Panc1 (cell line): ENCODE measurements at regions not wholly inside any gene's neighbourhood (a gene's known extent, or its start where the extent isn't known, plus 50 kb on each side); places are given as distances from the start of the nearest gene placed in this dataset.

Source experiments
- ATAC-seq: fragments of 200-7000 bp; cut with Tn5 transposase; 2 replicates; pipeline ENCODE4 v1.9.1; 2020; ENCODE audit warnings: mild to moderate bottlenecking, moderate library complexity
- BruUV-seq: library from RNA; stranded (reverse); fragments of 400-500 nt; replicated peaks from 2 replicates; lab custom pipeline; 2021; lab: Mats Ljungman, UMichigan
- CTCF ChIA-PET: fragments of 300-600 bp; sonication (Branson Sonifier 250); formaldehyde crosslinking; loops from one replicate; lab custom pipeline; 2022; ENCODE audit warnings: antibody characterized with exemption; lab: Charles Lee
- POLR2A ChIA-PET: fragments of 300-600 bp; sonication (Branson Sonifier 250); formaldehyde crosslinking; loops from one replicate; lab custom pipeline; 2022; ENCODE audit warnings: antibody characterized with exemption; lab: Charles Lee
- DNase-seq: peaks from one replicate; pipeline ENCODE4 v3.0.0-alpha.2; 2010; ENCODE audit warnings: low read depth, low spot score
- H3K27ac ChIP-seq: 2 replicates; pipeline ENCODE4 v1.5.1; 2011; ENCODE audit warnings: mild to moderate bottlenecking, low read length, inconsistent platforms
- H3K27me3 ChIP-seq: fragments of 200-500 bp; sonication (Bioruptor generic); 2 replicates; pipeline ENCODE4 v1.6.0; 2014; ENCODE audit warnings: low read length, inconsistent platforms; ENCODE audit not compliant: control insufficient read depth, insufficient read depth
- H3K36me3 ChIP-seq: fragments of 200-500 bp; sonication (Bioruptor generic); 2 replicates; pipeline ENCODE4 v1.5.1; 2014; ENCODE audit warnings: inconsistent platforms, mild to moderate bottlenecking, low read length, moderate library complexity; ENCODE audit not compliant: control insufficient read depth, insufficient read depth
- H3K4me1 ChIP-seq: 2 replicates; pipeline ENCODE4 v1.5.1; 2011; ENCODE audit warnings: inconsistent platforms, mild to moderate bottlenecking, low read length, moderate library complexity; ENCODE audit not compliant: control insufficient read depth, insufficient read depth
- H3K4me3 ChIP-seq, 2 experiments: 2 replicates each; pipeline ENCODE4 v1.5.1; 2011 to 2012; ENCODE audit warnings: low read depth in 2 of 2, low read length in 2 of 2, mild to moderate bottlenecking in 2 of 2, inconsistent platforms in 1 of 2, moderate library complexity in 1 of 2
- H3K9me3 ChIP-seq: fragments of 200-500 bp; sonication (Bioruptor generic); 2 replicates; pipeline ENCODE4 v1.5.1; 2014; ENCODE audit warnings: low read depth, mild to moderate bottlenecking, inconsistent platforms, low read length, moderate library complexity; ENCODE audit not compliant: control insufficient read depth, insufficient read depth
- CTCF ChIP-seq: fragments of 450-650 bp; IDR thresholded peaks from 2 replicates; pipeline ENCODE4 v1.5.1; 2017; ENCODE audit warnings: mild to moderate bottlenecking
- POLR2AphosphoS5 ChIP-seq: IDR thresholded peaks from 2 replicates; pipeline ENCODE4 v1.6.1; 2012; ENCODE audit warnings: mild to moderate bottlenecking, low read depth, low read length, moderate library complexity
- SIN3A ChIP-seq: IDR thresholded peaks from 2 replicates; pipeline ENCODE4 v1.6.1; 2012; ENCODE audit warnings: low read depth, mild to moderate bottlenecking, low read length, moderate library complexity, borderline replicate concordance; ENCODE audit not compliant: insufficient read depth
- TCF7L2 ChIP-seq: IDR thresholded peaks from 2 replicates; pipeline ENCODE4 v1.6.1; 2011; ENCODE audit warnings: mild to moderate bottlenecking, low read depth, low read length, inconsistent platforms
- in situ Hi-C: cut with HindIII; loops from 2 replicates; pipeline ENCODE4 v1.10.0; 2016; ENCODE audit warnings: low sequenced_read_pairs, low pct_unique_long_range_greater_than_20kb
- intact Hi-C: fragments of 100-400 bp; cut with micrococcal nuclease; formaldehyde crosslinking; loops from one replicate; pipeline ENCODE4 v1.10.0; 2022; ENCODE audit not compliant: unreplicated experiment
- TF ChIP-seq, protein P1 (sequence below), 2 experiments: IDR thresholded peaks; 2 replicates each; pipeline ENCODE4 v1.6.1; 2011 to 2012; ENCODE audit warnings: low read depth in 2 of 2, control low read depth in 1 of 2, low read length in 1 of 2, mild to moderate bottlenecking in 1 of 2, moderate library complexity in 1 of 2; ENCODE audit not compliant: insufficient read depth in 1 of 2

DNA sequence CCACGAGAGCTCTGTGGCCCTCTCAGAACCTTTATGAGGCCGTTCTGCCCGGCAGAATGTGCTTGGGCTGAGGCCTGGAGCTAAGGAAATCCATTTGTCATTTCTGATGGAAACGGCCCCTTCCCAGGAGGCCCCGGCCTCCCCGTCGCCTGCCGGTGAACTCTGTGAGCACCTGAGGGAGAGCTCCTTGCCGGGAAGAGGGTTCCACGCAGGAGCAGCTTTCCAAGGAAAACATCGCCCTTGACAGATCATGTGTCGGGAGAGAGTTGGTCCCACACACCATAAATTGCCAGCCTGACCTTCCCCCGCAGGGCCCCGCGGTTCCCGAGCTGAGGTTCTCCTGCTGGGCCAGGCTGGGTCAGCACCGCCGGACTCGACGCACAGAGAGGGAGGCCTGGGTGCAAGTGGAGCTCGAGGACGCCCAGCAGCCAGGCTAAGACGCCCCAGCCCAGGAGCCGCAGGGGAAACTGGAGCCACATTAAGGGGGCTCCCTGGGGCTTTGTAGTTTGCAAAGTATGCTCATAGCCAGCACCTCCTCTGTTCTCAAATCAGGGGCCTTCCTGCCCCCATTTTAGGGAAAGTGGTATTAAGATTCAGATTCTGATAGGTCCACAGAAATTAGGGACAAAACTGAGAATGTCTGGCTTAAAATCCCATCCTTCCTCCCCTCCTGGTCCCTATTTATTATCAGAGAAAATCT lies 239.5 kb downstream of the FOXD2 start:
- POLR2A ChIA-PET, result no interaction called here
- no peak for ATAC-seq

GRCh38 chr1:47678464-47678980 lies 240.7 kb downstream of the FOXD2 start:
- ChIA-PET POLR2A (no interaction called here), CTCF (no interaction called here)
- in situ Hi-C loops (no loop called here), intact Hi-C loops (no loop called here)
- no TSS peak for BruUV-seq
- Histone ChIP-seq H3K27ac (no peak overlapping the region), H3K36me3 (no peaks in the 10 kb centered on the region), H3K4me3 (no peak overlapping the region), H3K27me3 (no peaks in the 10 kb centered on the region; the same call in 1 of the 2 replicates), H3K9me3 (peaks cover 2% of the 10 kb centered on the region; the same call in 1 of the 2 replicates), H3K4me1 (peaks cover under 1% of the 10 kb centered on the region; the same call in 1 of the 2 replicates)
- no peak for TF ChIP-seq CTCF
- no peak for TF ChIP-seq SIN3A
- TF ChIP-seq, protein P1, sequence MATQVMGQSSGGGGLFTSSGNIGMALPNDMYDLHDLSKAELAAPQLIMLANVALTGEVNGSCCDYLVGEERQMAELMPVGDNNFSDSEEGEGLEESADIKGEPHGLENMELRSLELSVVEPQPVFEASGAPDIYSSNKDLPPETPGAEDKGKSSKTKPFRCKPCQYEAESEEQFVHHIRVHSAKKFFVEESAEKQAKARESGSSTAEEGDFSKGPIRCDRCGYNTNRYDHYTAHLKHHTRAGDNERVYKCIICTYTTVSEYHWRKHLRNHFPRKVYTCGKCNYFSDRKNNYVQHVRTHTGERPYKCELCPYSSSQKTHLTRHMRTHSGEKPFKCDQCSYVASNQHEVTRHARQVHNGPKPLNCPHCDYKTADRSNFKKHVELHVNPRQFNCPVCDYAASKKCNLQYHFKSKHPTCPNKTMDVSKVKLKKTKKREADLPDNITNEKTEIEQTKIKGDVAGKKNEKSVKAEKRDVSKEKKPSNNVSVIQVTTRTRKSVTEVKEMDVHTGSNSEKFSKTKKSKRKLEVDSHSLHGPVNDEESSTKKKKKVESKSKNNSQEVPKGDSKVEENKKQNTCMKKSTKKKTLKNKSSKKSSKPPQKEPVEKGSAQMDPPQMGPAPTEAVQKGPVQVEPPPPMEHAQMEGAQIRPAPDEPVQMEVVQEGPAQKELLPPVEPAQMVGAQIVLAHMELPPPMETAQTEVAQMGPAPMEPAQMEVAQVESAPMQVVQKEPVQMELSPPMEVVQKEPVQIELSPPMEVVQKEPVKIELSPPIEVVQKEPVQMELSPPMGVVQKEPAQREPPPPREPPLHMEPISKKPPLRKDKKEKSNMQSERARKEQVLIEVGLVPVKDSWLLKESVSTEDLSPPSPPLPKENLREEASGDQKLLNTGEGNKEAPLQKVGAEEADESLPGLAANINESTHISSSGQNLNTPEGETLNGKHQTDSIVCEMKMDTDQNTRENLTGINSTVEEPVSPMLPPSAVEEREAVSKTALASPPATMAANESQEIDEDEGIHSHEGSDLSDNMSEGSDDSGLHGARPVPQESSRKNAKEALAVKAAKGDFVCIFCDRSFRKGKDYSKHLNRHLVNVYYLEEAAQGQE (IDR thresholded peaks at IDR 0.05; ENCODE audit: insufficient read depth in 1 of 2, low read depth in 2 of 2, low read length in 1 of 2), result no peak
- no peak for TF ChIP-seq POLR2AphosphoS5
- no peak for TF ChIP-seq TCF7L2
- DNase-seq, result no peak
- no peak for ATAC-seq

More for the DNA sequence above, 239.5 kb downstream of the FOXD2 start:
- CTCF ChIA-PET, result interaction anchor here (1.3 kb wide), 1 partner anchor 49 kb away, joined by 3 read pairs; no protein-coding TSS in a partner anchor
- no peak overlapping the region for H3K27ac ChIP-seq
- intact Hi-C loops, result no loop called here
- TF ChIP-seq POLR2AphosphoS5 (no peak), SIN3A (no peak), CTCF (no peak), TCF7L2 (no peak)
- TF ChIP-seq, protein P1 (IDR thresholded peaks at IDR 0.05; ENCODE audit: insufficient read depth in 1 of 2, low read depth in 2 of 2, low read length in 1 of 2), result no peak
- no peaks in the 10 kb centered on the region for H3K36me3 ChIP-seq
- no peaks in the 10 kb centered on the region for H3K4me1 ChIP-seq
- no peaks in the 10 kb centered on the region; the same call in 1 of the 2 replicates for H3K27me3 ChIP-seq
- no peak for DNase-seq
- in situ Hi-C loops, result no loop called here
- no peak overlapping the region for H3K4me3 ChIP-seq
- peaks cover 10% of the 10 kb centered on the region; the same call in 1 of the 2 replicates for H3K9me3 ChIP-seq
- no TSS peak for BruUV-seq
